GDM1 (cell line): ENCODE measurements at regions not wholly inside any gene's neighbourhood (a gene's known extent, or its start where the extent isn't known, plus 50 kb on each side); places are given as distances from the start of the nearest gene placed in this dataset.

ENCODE experiments used
- DNase-seq: peaks from one replicate; lab custom pipeline; 2025; lab: John Stamatoyannopoulos, UW

- DNase-seq: no peak
These were observed 535.9 kb upstream of the ATXN8OS start for GRCh38 chr13:69571606-69572323.

DNA sequence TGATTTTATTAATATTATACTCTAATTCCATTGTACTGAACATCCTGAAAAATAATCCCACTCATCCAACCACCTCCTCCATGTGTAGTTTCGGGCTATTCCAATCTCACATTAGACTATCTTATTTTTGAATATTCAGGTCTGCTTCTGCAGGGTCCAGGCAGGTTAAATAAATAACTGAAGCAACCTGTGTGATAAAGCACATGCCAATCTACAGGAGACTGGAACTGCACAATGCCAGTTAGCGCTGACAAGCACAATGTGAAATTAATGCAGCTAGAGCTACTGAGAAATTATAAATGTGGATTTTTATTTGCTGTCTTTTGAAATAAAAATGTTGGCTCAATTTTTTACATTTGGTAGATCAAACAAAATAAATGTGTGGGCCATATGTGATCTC lies 540.1 kb upstream of the ATXN8OS start:
- no peak for DNase-seq

DNA sequence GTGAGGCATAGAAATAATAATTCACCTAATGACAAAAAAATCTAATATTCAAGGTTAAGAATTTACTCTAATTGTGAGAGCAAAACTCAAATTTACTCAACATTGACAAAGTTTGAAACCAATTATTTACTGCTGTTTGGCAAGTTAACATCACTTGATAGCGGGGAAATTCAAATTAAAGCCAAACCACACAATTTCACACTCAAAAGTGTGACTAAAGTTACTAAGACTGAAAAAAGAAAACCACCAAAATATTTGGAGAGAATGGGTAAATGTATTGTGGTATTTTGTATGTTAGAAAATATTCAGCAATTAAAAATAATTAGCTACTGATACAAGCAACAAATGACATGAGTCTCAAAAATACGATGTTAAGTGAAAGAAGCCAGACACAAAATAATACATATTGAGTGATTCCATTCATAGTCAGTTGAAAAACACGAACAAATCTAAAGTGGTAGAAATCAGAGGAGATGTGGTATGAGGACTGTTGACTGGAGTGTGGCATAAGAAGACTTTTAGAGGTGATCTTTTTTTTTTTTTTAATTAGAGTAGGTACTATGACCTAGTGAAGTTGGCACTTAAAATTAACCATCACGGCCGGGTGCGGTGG lies 541.4 kb upstream of the ATXN8OS start:
- no peak for DNase-seq

DNA sequence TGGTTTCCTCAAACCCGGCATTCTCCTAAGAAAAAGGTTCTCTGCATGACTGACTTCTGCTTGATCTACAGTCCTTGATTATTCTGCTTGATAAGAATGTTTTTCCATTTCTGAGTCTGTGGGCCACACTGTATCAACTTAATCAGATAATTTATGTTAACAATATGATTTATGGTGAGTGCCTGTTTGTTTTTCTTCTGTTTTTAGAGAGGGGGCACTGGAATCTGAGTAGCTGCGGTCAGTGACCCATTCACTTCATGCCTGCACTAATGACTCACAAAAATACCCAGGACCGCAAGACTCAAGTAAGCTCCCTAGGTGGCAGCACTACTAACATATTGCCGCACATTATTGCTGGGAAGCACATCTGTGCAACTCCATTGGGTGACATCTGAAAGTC lies 542.3 kb upstream of the ATXN8OS start:
- no peak for DNase-seq

- DNase-seq: no peak
These were observed 551.0 kb upstream of the ATXN8OS start for GRCh38 chr13:69556540-69557196.

DNA sequence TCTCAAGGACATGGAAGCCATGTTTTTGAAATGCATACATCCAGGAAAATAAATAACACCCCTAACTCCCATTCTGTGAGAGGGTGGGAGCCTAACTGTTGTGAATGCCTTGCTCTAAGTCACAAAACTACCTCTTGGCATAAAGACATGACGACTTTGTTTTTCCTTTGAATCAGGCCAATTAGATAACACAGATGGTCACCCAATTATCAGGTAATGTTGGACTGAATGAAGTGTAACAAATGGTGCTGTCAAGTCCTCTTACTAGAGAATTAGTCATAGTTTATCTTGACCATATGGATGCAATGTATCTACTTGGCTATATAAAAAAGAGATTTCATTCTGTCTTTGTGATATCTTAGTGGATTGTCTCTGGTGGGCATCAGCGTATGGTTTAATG lies 553.6 kb upstream of the ATXN8OS start:
- DNase-seq: no peak

DNA sequence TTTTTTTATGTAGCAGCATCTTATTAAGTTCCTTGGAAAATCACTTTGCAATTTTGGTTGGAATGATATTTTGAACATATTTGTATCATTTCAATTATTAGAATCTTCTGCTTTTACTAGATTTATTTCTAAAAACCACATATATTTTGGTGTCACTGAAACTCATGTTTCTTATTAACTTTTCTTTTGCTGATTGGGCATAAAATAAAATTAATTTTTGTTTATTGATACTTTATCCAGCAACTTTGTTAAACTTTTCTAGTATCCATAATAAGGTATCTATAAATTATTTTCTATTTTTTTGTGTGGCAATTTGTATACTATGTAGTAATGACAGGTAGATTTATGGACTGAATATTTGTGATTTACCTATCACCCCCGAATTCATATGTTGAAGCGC lies 556.4 kb upstream of the ATXN8OS start:
- no peak for DNase-seq

DNA sequence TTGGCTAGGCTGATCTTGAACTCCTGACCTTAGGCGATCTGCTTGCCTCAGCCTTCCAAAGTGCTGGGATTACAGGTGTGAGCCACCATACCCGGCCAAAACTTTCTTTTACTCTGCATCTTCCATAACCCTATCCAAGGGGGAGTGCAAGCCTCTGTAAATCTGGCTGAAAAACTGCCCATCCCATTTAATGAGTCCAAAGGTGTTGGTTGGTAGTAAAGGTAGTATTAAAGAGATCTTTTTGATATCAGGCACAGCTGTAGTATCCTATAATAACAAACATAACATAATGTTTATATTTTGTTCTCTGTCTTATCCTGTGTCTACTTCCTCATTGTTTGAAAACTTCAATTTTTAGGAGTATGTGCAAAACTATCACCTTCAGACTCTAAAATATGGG lies 559.8 kb upstream of the ATXN8OS start:
- DNase-seq: no peak

DNA sequence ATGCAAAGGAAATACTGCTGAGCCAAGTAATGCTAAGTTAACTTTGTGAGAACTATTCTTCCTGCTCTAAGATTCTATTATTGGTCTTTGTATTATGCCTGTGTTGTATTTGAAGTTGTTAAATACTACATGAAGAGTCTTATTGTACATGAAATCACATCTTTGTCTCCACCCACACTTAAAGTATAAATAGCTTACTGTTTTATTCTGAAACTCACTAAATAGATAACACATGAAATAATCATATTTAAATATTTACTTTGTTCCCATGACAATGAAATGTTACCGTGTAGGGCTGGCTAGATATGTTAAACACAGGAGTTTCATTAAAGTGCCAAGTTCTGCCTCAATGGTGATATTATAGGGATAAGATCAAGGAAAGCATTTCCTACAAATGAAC lies 562.1 kb upstream of the ATXN8OS start:
- no peak for DNase-seq

DNA sequence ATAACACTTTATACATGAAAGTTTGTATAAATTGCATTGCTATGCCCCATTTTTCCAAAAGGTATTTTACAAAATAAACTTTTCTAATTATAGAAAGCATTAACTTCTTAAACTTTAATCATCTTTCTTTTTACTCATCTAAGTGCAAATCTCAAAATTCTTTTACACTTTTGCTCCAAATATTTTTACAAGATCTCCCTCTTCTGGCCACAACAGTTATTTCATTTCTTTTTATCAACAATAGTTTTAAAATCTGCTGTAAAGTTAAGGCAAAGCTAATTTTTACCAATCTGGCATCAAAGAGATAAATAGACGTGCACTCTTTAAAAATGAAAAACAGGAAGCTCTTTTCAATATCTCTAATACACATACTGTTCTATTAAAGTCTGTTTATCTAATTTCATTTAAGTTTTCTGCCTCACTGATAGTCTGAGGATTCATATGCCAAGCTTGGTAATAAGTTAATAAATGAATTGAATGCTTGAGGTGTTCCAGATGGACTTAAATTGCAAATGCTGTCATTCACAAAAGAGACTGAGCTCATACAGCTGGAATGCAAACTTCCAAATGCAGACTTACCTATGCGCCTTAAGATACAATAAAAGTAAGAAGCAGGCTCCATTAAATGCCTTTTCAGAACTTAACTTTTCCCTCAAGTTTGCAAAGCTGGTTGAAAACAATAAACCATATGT lies 583.0 kb upstream of the ATXN8OS start:
- DNase-seq: no peak

DNA sequence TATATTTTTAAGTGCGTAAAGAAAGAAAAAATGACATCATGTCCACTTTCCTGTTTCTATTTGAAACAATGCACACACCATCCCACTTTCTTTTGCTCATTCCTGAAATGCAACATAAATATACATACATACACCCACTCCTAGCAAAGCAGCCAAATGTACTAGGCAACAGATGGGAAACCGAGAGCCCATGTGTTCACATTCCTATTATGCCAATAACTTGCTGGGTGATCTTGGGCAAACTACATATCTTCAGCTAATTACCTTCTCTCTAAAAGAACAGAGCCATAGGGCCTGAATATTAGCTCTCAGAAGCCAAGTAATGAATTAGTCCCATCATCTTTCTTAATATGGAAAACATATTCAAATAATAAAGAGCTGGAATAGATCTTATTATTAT lies 610.6 kb upstream of the ATXN8OS start:
- no peak for DNase-seq

- DNase-seq: no peak
These were observed 612.5 kb upstream of the ATXN8OS start for GRCh38 chr13:69495096-69495495.

- no peak for DNase-seq
These were observed 620.0 kb upstream of the ATXN8OS start for GRCh38 chr13:69487576-69487975.

DNA sequence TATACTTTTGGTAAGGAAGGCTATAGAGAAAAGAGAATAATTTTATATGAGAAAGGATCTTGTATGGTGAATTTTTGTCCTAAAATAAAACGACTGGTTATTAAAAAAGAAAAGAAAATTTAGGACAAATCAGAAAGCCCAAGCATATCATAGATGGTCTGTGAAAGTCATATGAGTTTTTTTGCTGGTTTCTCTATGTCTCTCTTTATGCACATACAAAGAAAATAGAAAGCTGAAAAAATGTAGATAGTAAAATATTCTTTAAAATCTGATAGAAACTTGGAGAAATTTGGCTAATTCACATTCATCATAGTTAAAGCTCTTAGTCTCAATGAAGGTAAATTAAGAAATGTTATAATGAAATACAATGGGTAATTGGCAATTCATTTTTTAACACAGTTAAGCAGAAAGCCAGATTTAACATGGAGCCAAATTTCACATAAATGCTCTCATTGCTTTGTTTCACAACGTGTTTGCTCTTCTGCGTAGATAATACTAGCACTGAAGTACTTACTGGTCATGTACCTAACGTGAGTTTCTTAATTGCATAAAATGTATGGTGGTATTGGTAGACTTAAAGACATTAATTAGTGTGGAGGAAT lies 621.5 kb upstream of the ATXN8OS start:
- DNase-seq: no peak

- DNase-seq: no peak
These were observed 630.2 kb upstream of the ATXN8OS start for GRCh38 chr13:69477451-69477850.

- no peak for DNase-seq
These were observed 633.5 kb upstream of the ATXN8OS start for GRCh38 chr13:69474011-69474685.

- no peak for DNase-seq
These were observed 639.0 kb upstream of the ATXN8OS start for GRCh38 chr13:69468624-69469023.

DNA sequence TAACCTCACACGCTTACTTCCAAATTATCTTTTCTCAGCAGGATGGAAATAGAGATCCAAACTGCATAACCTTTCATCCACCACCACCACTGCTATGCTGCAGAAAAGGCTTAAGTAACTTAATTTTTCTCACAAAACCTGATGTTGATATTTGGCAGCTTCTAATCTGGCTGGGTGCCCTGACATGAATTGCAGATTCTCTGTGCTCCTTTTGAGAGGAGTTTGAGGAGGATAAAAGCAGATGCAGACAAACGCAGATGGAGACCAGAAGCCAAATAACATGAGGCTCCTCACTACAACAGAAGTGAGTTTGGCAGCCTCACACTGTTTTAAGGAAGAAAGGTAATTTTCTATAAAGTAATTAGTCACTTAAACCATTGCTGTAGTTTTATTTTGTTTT lies 646.2 kb upstream of the ATXN8OS start:
- DNase-seq: no peak

DNA sequence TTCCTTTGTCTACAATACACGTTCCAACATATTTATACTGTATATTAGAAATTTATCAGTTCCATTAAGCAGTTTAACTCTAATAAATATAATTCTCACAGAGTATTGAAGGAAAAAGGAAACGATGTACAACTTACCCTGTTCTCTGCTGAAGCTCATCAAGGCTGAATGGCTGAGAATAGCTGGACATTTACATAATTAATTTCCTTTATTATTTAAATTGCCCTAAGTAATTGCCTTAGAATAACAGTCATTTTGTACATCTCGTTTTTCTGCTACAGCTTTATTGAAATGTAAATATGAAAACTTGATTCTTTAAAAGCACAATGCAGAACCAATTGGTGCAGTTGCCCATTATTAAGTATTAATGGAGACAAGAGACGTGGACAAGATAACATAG lies 648.3 kb upstream of the ATXN8OS start:
- DNase-seq: no peak

DNA sequence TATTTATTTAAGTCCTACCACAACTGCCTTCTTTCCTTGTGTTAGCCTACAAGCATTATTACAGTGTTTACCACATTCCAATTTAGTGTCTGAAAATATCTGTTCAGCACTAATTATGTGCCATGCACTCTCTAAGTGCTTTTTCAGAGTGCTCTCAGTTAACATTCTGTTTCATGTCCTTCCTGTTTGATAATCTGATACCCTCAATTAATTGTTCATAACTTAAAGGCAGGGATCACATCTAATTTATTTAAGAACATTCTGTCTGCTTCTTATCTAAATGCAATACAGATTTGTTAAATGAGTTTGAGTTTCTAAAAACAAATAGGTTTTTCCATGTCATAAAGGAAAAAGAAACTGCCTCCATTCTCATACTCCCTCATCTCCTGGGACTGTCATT lies 649.6 kb upstream of the ATXN8OS start:
- DNase-seq: no peak

- DNase-seq: no peak
These were observed 657.4 kb upstream of the ATXN8OS start for GRCh38 chr13:69450245-69450644.

GRCh38 chr13:69425235-69425634 lies 682.4 kb upstream of the ATXN8OS start:
- no peak for DNase-seq
